Lower lobe of right lung (tissue), 2 donors: ENCODE measurements at regions not wholly inside any gene's neighbourhood (a gene's known extent, or its start where the extent isn't known, plus 50 kb on each side); places are given as distances from the start of the nearest gene placed in this dataset.

ENCODE experiments used
- ATAC-seq, 2 donors: fragments of 200-7000 bp; cut with Tn5 transposase; one replicate each; pipeline ENCODE4 v1.9.1; 2020 to 2022; ENCODE audit warnings: mild to moderate bottlenecking in 2 of 2, moderate library complexity in 2 of 2
- DNase-seq: peaks from one replicate; pipeline ENCODE4 v3.0.0-alpha.2; 2020
- H3K27ac ChIP-seq: fragments of 200-600 bp; one replicate; pipeline ENCODE4 v1.8.0; 2022
- H3K27me3 ChIP-seq: fragments of 200-600 bp; one replicate; pipeline ENCODE4 v1.8.0; 2022; ENCODE audit warnings: low read depth
- H3K36me3 ChIP-seq: fragments of 200-600 bp; one replicate; pipeline ENCODE4 v1.8.0; 2022; ENCODE audit warnings: mild to moderate bottlenecking
- H3K4me1 ChIP-seq: fragments of 200-600 bp; one replicate; pipeline ENCODE4 v1.8.0; 2022
- H3K4me3 ChIP-seq: fragments of 200-600 bp; one replicate; pipeline ENCODE4 v1.8.0; 2022; ENCODE audit warnings: mild to moderate bottlenecking
- H3K9me3 ChIP-seq: fragments of 200-600 bp; one replicate; pipeline ENCODE4 v1.8.0; 2022
- intact Hi-C: fragments of 100-400 bp; cut with DNase I; formaldehyde crosslinking; loops from one replicate; pipeline ENCODE4 v1.11.0; 2022
- TF ChIP-seq, protein P1 (sequence below): fragments of 200-600 bp; IDR thresholded peaks from one replicate; pipeline ENCODE4 v1.8.0; 2022; ENCODE audit warnings: antibody characterized with exemption, mild to moderate bottlenecking
- donor health status: DM: no; HTN: yes; CAD: no; lungs with severe emphysema.

DNA sequence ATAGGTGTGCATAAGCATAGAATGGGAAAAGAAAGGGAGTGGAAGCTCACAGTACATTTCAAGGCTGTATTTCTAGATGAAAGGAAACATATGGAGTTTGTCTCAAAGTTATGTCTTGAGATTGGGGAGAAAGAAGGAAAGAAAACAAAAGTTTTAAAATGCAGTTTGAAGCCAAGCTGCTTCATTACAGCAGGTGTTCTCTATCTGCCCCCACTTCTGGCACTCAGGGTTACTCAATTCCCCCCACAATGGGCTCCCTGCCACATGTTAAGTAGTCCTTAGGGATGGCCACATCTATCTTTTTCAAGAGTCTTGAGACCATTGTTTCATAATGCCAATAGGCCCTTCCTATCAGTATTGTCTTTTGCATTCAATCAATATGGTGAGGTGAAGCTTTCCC is 367.4 kb upstream of the ANXA10 start:
- no peaks in the 10 kb centered on the region for H3K27me3 ChIP-seq

DNA sequence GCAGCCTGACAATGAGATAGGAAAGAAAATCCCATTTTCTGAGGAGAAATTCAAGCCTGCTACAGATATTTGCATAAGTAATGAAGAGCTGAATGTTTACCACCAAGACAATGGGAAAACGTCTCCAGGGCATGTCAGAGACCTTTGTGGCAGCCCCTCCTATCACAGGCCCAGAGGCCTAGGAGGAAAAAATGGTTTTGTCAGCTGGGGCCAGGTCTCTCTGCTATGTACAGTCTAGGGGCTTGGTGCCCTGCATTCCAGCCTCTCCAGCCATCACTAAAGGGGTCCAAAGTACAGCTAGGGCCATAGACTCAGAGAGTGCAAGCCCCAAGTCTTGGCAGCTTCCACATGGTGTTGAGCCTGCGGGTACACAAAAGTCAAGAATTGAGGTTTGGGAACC is 361.6 kb upstream of the ANXA10 start:
- ATAC-seq, result no peak
- intact Hi-C loops, result no loop called here
- TF ChIP-seq, protein P1, sequence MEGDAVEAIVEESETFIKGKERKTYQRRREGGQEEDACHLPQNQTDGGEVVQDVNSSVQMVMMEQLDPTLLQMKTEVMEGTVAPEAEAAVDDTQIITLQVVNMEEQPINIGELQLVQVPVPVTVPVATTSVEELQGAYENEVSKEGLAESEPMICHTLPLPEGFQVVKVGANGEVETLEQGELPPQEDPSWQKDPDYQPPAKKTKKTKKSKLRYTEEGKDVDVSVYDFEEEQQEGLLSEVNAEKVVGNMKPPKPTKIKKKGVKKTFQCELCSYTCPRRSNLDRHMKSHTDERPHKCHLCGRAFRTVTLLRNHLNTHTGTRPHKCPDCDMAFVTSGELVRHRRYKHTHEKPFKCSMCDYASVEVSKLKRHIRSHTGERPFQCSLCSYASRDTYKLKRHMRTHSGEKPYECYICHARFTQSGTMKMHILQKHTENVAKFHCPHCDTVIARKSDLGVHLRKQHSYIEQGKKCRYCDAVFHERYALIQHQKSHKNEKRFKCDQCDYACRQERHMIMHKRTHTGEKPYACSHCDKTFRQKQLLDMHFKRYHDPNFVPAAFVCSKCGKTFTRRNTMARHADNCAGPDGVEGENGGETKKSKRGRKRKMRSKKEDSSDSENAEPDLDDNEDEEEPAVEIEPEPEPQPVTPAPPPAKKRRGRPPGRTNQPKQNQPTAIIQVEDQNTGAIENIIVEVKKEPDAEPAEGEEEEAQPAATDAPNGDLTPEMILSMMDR, result no peak

More for the DNA sequence above, 367.4 kb upstream of the ANXA10 start:
- DNase-seq (no peak), ATAC-seq (no peak)
- no peaks in the 10 kb centered on the region for H3K4me1 ChIP-seq
- no peaks in the 10 kb centered on the region for H3K36me3 ChIP-seq
- no peak overlapping the region for H3K27ac ChIP-seq
- intact Hi-C loops, result no loop called here
- TF ChIP-seq, protein P1, result no peak
- H3K4me3 ChIP-seq, result no peak overlapping the region
- H3K9me3 ChIP-seq, result no peaks in the 10 kb centered on the region

DNA sequence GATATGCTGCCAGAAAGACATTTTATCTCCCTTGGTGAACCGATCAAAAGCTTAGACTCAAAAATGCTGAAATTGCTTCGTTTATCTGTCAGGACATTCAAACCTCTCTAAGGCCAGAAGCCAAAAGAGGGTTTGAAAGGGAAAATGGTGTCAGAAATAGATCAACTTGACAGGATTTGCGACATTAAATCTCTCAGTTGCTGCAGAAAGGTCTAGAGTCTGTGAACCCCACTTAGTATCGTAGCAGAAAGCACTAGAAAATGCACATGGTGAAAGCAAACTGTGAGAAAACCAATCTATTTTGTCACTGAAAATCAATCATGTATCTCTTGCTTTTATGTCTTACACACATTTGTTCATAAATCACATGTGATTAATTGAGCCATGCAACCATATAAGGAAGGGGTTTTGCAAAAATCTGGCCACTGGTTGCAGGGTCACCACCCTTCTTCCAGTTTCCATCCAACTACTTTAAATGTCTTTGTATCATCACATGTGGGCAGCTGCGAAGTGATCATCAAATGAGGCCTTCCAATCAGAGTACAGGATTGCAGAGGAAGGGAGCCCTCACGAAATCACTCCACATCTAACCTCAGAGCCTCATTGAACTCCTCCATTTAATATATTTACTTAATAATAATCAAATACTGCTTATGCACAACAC is 347.2 kb upstream of the ANXA10 start:
- Histone ChIP-seq H3K36me3 (no peaks in the 10 kb centered on the region), H3K9me3 (no peaks in the 10 kb centered on the region), H3K4me1 (no peaks in the 10 kb centered on the region), H3K27me3 (no peaks in the 10 kb centered on the region), H3K4me3 (no peak overlapping the region), H3K27ac (no peak overlapping the region)
- ATAC-seq, result no peak
- TF ChIP-seq, protein P1, result no peak
- intact Hi-C loops, result no loop called here
- DNase-seq, result no peak

More for the DNA sequence above, 361.6 kb upstream of the ANXA10 start:
- Histone ChIP-seq H3K4me1 (no peaks in the 10 kb centered on the region), H3K4me3 (no peak overlapping the region), H3K27ac (no peak overlapping the region), H3K36me3 (no peaks in the 10 kb centered on the region), H3K27me3 (no peaks in the 10 kb centered on the region), H3K9me3 (peaks cover 15% of the 10 kb centered on the region)
- DNase-seq, result no peak

DNA sequence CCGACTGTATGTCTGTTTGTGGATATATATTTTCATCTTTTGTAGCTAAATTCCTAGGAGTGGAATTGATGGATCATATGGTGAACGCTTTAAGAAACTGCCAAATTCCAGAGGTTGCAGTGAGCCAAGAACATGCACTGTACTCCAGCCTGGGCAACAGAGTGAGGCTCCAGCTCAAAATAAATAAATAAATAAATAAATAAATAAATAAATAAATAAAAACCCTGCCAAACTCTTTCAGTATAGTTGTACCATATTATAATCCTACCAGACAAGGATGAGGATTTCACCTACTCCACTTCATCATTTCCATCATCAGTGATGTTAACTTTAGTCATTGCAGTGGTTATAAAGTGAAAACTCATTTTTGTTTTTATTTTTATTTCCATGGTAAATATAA is 325.1 kb upstream of the ANXA10 start:
- intact Hi-C loops, result no loop called here
- Histone ChIP-seq H3K9me3 (peaks cover 4% of the 10 kb centered on the region), H3K27ac (no peak overlapping the region), H3K4me1 (no peaks in the 10 kb centered on the region), H3K27me3 (no peaks in the 10 kb centered on the region), H3K36me3 (no peaks in the 10 kb centered on the region), H3K4me3 (no peak overlapping the region)
- ATAC-seq (no peak), DNase-seq (no peak)
- TF ChIP-seq, protein P1, result no peak

DNA sequence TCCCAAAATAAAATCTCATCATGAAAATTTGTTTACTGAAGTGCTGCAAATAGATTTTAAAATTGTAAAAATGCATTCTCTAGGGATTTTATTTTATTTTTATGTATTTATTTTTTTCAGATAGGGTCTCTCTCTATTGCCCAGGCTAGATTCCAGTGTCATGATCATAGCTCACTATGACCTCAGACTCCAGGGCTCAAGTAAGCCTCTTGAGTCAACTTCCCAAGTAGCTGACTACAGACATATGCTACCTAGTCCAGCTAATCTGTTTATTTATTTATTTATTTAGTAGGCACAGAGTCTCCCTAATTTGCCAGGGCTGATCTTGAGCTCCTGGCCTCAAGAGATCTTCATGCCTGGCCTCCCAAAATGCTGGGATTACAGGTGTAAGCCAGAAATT is 317.7 kb upstream of the ANXA10 start:
- TF ChIP-seq, protein P1, result no peak
- no peaks in the 10 kb centered on the region for H3K9me3 ChIP-seq
- no peak overlapping the region for H3K4me3 ChIP-seq
- no peak overlapping the region for H3K27ac ChIP-seq
- H3K27me3 ChIP-seq, result no peaks in the 10 kb centered on the region
- ATAC-seq (no peak), DNase-seq (no peak)
- H3K36me3 ChIP-seq, result no peaks in the 10 kb centered on the region
- H3K4me1 ChIP-seq, result no peaks in the 10 kb centered on the region
- intact Hi-C loops, result no loop called here
